Activated CD4-positive, alpha-beta T cell treated with anti-CD3 and anti-CD28 coated beads for 36 hours (primary cell): ENCODE measurements at regions not wholly inside any gene's neighbourhood (a gene's known extent, or its start where the extent isn't known, plus 50 kb on each side); places are given as distances from the start of the nearest gene placed in this dataset.
"Not testable (repeated sequence)": the region's sequence is repeated elsewhere in the genome, so short reads cannot be mapped to it uniquely, and the experiment has no call there.

Source experiments
- ATAC-seq: fragments of 200-7000 bp; cut with Tn5 transposase; one replicate; pipeline ENCODE4 v1.10.0; 2021; ENCODE audit warnings: mild to moderate bottlenecking, moderate library complexity
- CTCF ChIA-PET: fragments of 350-600 bp; sonication (Branson Sonifier 250); formaldehyde crosslinking; loops from one replicate; lab custom pipeline; 2021; ENCODE audit warnings: antibody characterized with exemption; lab: Charles Lee
- POLR2A ChIA-PET: fragments of 350-600 bp; sonication (Branson Sonifier 250); formaldehyde crosslinking; loops from one replicate; lab custom pipeline; 2021; ENCODE audit warnings: antibody characterized with exemption, inconsistent platforms; lab: Charles Lee
- DNase-seq: peaks from one replicate; pipeline ENCODE4 v3.0.0-alpha.2; 2020
- H3K27ac Mint-ChIP-seq: one replicate; pipeline ENCODE4 v1.8.0; 2021; ENCODE audit warnings: mixed read lengths
- H3K27me3 Mint-ChIP-seq: one replicate; pipeline ENCODE4 v1.8.0; 2021; ENCODE audit warnings: mixed read lengths
- H3K36me3 Mint-ChIP-seq: one replicate; pipeline ENCODE4 v1.8.0; 2021; ENCODE audit warnings: low read depth, mixed read lengths
- H3K4me1 Mint-ChIP-seq: one replicate; pipeline ENCODE4 v1.8.0; 2021; ENCODE audit warnings: mixed read lengths
- H3K4me3 Mint-ChIP-seq: one replicate; pipeline ENCODE4 v1.8.0; 2021; ENCODE audit warnings: mild to moderate bottlenecking, moderate library complexity, mixed read lengths
- H3K9me3 Mint-ChIP-seq: one replicate; pipeline ENCODE4 v1.8.0; 2021; ENCODE audit warnings: low read depth, mixed read lengths
- intact Hi-C, 2 experiments: fragments of 100-400 bp; cut with DNase I in 1 of 2; cut with micrococcal nuclease in 1 of 2; formaldehyde crosslinking; loops; one replicate each; pipeline versions ENCODE4 v1.14.2 to v1.15.1; 2022 to 2024; cut with DNase I, micrococcal nuclease

DNA sequence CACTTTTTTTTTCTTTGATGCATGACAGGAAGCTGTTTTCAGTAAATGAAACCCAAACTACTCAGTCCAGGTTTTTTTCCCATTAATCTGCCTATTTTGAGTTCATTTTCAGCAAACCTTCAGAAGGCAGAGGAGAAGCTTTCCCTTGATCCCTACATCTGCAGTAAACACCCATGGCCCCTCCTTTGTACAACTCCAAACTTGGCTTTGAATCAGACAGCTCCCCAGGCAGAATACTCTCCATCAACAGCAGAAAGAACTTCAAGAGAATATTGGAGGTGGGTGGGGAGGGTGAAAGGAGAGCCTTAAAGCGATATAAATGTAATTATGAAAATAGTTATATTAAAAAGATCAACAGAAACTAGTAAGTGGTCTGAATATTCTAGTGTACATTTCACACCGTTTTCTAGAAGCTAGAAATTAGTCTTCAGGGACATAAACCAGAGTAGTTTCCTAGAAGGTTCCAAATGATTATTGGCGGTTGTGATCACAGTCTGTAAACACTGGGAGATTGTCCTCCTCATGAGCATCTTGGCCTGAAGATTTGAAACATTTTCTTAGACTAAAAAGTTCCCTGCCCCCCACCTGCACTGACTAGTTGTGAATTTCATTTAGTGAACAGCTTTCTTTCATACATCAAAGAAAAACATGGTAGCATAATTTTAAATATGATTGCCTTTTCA lies 75.1 kb upstream of the STK39 start:
- peaks cover 20% of the 10 kb centered on the region for H3K27me3 Mint-ChIP-seq
- DNase-seq: no peak
- H3K36me3 Mint-ChIP-seq: no peaks in the 10 kb centered on the region
- POLR2A ChIA-PET: no interaction called here
- intact Hi-C loops: no loop called here
- no peak overlapping the region for H3K27ac Mint-ChIP-seq
- ATAC-seq: no peak
- no peaks in the 10 kb centered on the region for H3K9me3 Mint-ChIP-seq
- CTCF ChIA-PET: interaction anchor here (0.6 to 0.9 kb wide), 3 partner anchors 18 to 24 kb away, joined by 3 to 4 read pairs (median 3); no protein-coding TSS in a partner anchor
- H3K4me1 Mint-ChIP-seq: peaks cover 7% of the 10 kb centered on the region
- H3K4me3 Mint-ChIP-seq: no peak overlapping the region

DNA sequence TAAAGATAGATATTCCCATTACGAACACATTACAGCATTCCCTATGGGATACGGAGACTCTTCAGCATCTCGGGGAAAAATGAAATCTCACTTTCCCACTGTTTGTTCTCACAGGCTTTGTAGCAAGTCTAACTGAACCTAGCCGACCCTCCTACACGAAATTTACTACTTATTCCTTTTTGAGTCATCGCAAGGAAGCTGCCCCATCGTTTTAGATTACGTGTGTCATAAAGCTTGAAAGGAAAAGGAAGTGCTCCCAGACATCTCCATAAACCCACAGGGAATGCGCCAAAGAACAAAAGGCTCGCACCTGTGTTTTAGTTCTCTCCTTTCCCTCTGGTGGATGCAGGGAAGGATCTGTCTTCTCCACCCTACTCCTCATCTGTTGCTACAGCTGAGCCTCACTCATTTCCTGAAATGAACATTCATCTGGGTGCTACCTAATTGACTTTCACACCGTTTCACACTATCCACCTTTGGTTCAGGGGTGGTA lies 76.2 kb upstream of the STK39 start:
- Mint-ChIP-seq H3K36me3 (no peaks in the 10 kb centered on the region), H3K4me1 (peaks cover 7% of the 10 kb centered on the region), H3K4me3 (no peak overlapping the region), H3K27ac (no peak overlapping the region), H3K9me3 (no peaks in the 10 kb centered on the region), H3K27me3 (peaks cover 20% of the 10 kb centered on the region)
- ChIA-PET POLR2A (no interaction called here), CTCF (interaction anchor here (1.0 to 1.6 kb wide), 3 partner anchors 13 to 204 kb away, joined by 3 to 6 read pairs (median 3); no protein-coding TSS in a partner anchor)
- ATAC-seq (peak; percentile 72), DNase-seq (no peak)
- intact Hi-C loops: no loop called here

DNA sequence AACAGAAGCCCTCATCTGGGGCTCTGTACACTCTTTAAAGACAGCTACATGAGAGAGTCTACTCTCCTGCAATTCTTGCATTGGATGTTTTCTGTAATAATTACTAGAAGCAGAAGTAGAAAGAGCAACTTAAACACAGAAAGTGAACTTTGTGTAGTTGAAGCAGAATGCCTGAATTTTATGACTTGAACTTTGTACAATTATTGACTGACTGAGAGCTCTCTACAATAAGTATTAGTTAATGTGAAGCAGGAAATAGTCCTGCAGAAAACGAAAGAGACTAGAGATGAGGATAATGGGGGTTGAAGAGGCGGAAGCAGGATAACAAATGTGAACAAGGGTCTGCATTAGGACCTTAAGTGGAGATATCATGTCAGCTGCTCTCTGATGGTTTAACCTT lies 79.2 kb upstream of the STK39 start:
- Mint-ChIP-seq H3K4me3 (no peak overlapping the region), H3K4me1 (peaks cover 18% of the 10 kb centered on the region), H3K27me3 (peaks cover 20% of the 10 kb centered on the region), H3K36me3 (peaks cover 3% of the 10 kb centered on the region), H3K27ac (no peak overlapping the region), H3K9me3 (peaks cover 12% of the 10 kb centered on the region)
- ATAC-seq (no peak), DNase-seq (no peak)
- ChIA-PET CTCF (interaction anchor here (0.7 to 1.0 kb wide), 3 partner anchors 10 to 565 kb away, joined by 3 read pairs; no protein-coding TSS in a partner anchor), POLR2A (no interaction called here)
- intact Hi-C loops: no loop called here

- H3K4me1 Mint-ChIP-seq: peaks cover 18% of the 10 kb centered on the region
- peaks cover 15% of the 10 kb centered on the region for H3K27me3 Mint-ChIP-seq
- H3K27ac Mint-ChIP-seq: no peak overlapping the region
- no peak for DNase-seq
- no peak for ATAC-seq
- peaks cover 13% of the 10 kb centered on the region for H3K9me3 Mint-ChIP-seq
- intact Hi-C loops: no loop called here
- ChIA-PET CTCF (interaction anchor here (1.4 kb wide), 1 partner anchor 9 kb away, joined by 4 read pairs; no protein-coding TSS in a partner anchor), POLR2A (no interaction called here)
- no peak overlapping the region for H3K4me3 Mint-ChIP-seq
- H3K36me3 Mint-ChIP-seq: peaks cover 3% of the 10 kb centered on the region
Measured at GRCh38 chr2:168327328-168327727, 79.9 kb upstream of the STK39 start.

GRCh38 chr2:168328421-168328820 lies 81.0 kb upstream of the STK39 start:
- Mint-ChIP-seq H3K27ac (no peak overlapping the region), H3K4me1 (peaks cover 17% of the 10 kb centered on the region), H3K36me3 (peaks cover 3% of the 10 kb centered on the region), H3K4me3 (no peak overlapping the region), H3K9me3 (peaks cover 13% of the 10 kb centered on the region), H3K27me3 (peaks cover 8% of the 10 kb centered on the region)
- intact Hi-C loops: no loop called here
- ChIA-PET POLR2A (no interaction called here), CTCF (interaction anchor here (0.7 to 1.4 kb wide), 2 partner anchors 8 to 113 kb away, joined by 3 to 4 read pairs; no protein-coding TSS in a partner anchor)
- ATAC-seq (no peak), DNase-seq (no peak)

GRCh38 chr2:168330624-168331423 lies 83.4 kb upstream of the STK39 start:
- ATAC-seq: peak; percentile 68
- CTCF ChIA-PET: interaction anchor here (0.8 kb wide), 1 partner anchor 16 kb away, joined by 3 read pairs; no protein-coding TSS in a partner anchor

DNA sequence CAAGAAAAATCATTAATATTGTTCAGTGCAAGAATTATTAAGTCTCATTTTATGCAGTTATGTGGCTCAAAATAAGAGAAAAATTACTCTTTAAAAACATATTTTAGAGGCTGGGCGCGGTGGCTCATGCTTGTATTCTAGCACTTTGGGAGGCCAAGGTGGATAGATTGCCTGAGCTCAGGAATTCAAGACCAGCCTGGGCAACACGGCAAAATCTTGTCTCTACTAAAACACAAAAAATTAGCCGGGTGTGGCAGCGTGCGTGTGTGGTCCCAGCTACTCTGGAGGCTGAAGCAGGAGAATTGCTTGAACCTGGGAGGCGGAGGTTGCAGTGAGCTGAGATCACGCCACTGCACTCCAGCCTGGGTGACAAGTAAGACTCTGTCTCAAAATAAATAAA lies 87.9 kb upstream of the STK39 start:
- ATAC-seq, POLR2A ChIA-PET, H3K4me3 Mint-ChIP-seq, H3K27ac Mint-ChIP-seq, H3K9me3 Mint-ChIP-seq, DNase-seq, H3K36me3 Mint-ChIP-seq, H3K27me3 Mint-ChIP-seq: not testable (repeated sequence)
- intact Hi-C loops: loop anchor here (5.0 to 10.0 kb wide), 2 partner anchors 88 to 170 kb away; partner anchors contain the start of gene STK39 (in 1 of the 2)
- H3K4me1 Mint-ChIP-seq: peaks cover 18% of the 10 kb centered on the region
- CTCF ChIA-PET: interaction anchor here (2.7 kb wide), 1 partner anchor 11 kb away, joined by 17 read pairs; no protein-coding TSS in a partner anchor

More at GRCh38 chr2:168330624-168331423, 83.4 kb upstream of the STK39 start:
- H3K27me3 Mint-ChIP-seq: no peaks in the 10 kb centered on the region
- H3K27ac Mint-ChIP-seq: no peak overlapping the region
- peaks cover 13% of the 10 kb centered on the region for H3K9me3 Mint-ChIP-seq
- POLR2A ChIA-PET: no interaction called here
- DNase-seq: no peak
- H3K36me3 Mint-ChIP-seq: peaks cover 3% of the 10 kb centered on the region
- H3K4me3 Mint-ChIP-seq: no peak overlapping the region
- peaks cover 11% of the 10 kb centered on the region for H3K4me1 Mint-ChIP-seq
- intact Hi-C loops: loop anchor here in 1 of 2 experiments (10.0 kb wide), 1 partner anchor 166 kb away; no protein-coding TSS in a partner anchor

GRCh38 chr2:168336786-168337388 lies 89.5 kb upstream of the STK39 start:
- DNase-seq (peak; percentile 77), ATAC-seq (peak; percentile 98)
- peaks cover 1% of the 10 kb centered on the region for H3K9me3 Mint-ChIP-seq
- H3K36me3 Mint-ChIP-seq: no peaks in the 10 kb centered on the region
- H3K27me3 Mint-ChIP-seq: peaks cover 2% of the 10 kb centered on the region
- H3K4me1 Mint-ChIP-seq: peaks cover 7% of the 10 kb centered on the region
- intact Hi-C loops: loop anchor here (1.0 to 10.0 kb wide), 5 partner anchors 90 to 201 kb away; partner anchors contain the start of gene STK39 (in 1 of the 2)
- CTCF ChIA-PET: interaction anchor here (0.7 to 2.7 kb wide), 16 partner anchors 9 to 581 kb away, joined by 3 to 17 read pairs (median 3); no protein-coding TSS in a partner anchor
- POLR2A ChIA-PET: interaction anchor here (0.6 to 1.0 kb wide), 2 partner anchors 69 to 171 kb away, joined by 3 to 6 read pairs; no protein-coding TSS in a partner anchor
- H3K4me3 Mint-ChIP-seq: no peak overlapping the region
- H3K27ac Mint-ChIP-seq: no peak overlapping the region

- intact Hi-C loops: loop anchor here (5.0 to 10.0 kb wide), 2 partner anchors 91 to 173 kb away; partner anchors contain the start of gene STK39 (in 1 of the 2)
- POLR2A ChIA-PET: no interaction called here
- Mint-ChIP-seq H3K36me3 (no peaks in the 10 kb centered on the region), H3K27me3 (peaks cover 2% of the 10 kb centered on the region), H3K4me3 (no peak overlapping the region), H3K9me3 (no peaks in the 10 kb centered on the region), H3K27ac (no peak overlapping the region), H3K4me1 (peaks cover 7% of the 10 kb centered on the region)
- no peak for DNase-seq
- CTCF ChIA-PET: interaction anchor here (0.6 to 2.7 kb wide), 5 partner anchors 8 to 572 kb away, joined by 3 to 17 read pairs (median 3); no protein-coding TSS in a partner anchor
- no peak for ATAC-seq
Measured at GRCh38 chr2:168338292-168338691, 90.9 kb upstream of the STK39 start.

GRCh38 chr2:168338803-168339437 lies 91.5 kb upstream of the STK39 start:
- no peak overlapping the region for H3K4me3 Mint-ChIP-seq
- no peak overlapping the region for H3K27ac Mint-ChIP-seq
- H3K9me3 Mint-ChIP-seq: no peaks in the 10 kb centered on the region
- DNase-seq: no peak
- no peaks in the 10 kb centered on the region for H3K36me3 Mint-ChIP-seq
- H3K4me1 Mint-ChIP-seq: peaks cover 7% of the 10 kb centered on the region
- H3K27me3 Mint-ChIP-seq: peaks cover 2% of the 10 kb centered on the region
- POLR2A ChIA-PET: no interaction called here
- CTCF ChIA-PET: interaction anchor here (0.6 kb wide), 1 partner anchor 8 kb away, joined by 3 read pairs; no protein-coding TSS in a partner anchor
- intact Hi-C loops: loop anchor here (5.0 to 10.0 kb wide), 2 partner anchors 92 to 174 kb away; partner anchors contain the start of gene STK39 (in 1 of the 2)
- no peak for ATAC-seq
